GM12878 (cell line): ENCODE measurements at regions not wholly inside any gene's neighbourhood (a gene's known extent, or its start where the extent isn't known, plus 50 kb on each side); places are given as distances from the start of the nearest gene placed in this dataset.

Source experiments
- ATAC-seq: fragments of 200-7000 bp; cut with Tn5 transposase; 3 replicates; pipeline ENCODE4 v1.9.1; 2020; ENCODE audit warnings: mild to moderate bottlenecking, moderate library complexity
- BruUV-seq: library from RNA; stranded (reverse); fragments of 400-500 nt; replicated peaks from 2 replicates; lab custom pipeline; 2021; lab: Mats Ljungman, UMichigan
- CTCF ChIA-PET: fragments of 300-600 bp; sonication (Branson Sonifier 250); formaldehyde crosslinking; extraction: SDS; loops from one replicate; lab custom pipeline; 2021; ENCODE audit warnings: inconsistent platforms; lab: Yijun Ruan, JAX
- POLR2A ChIA-PET: fragments of 350-600 bp; formaldehyde crosslinking; extraction: SDS; loops from one replicate; lab custom pipeline; 2021; ENCODE audit warnings: inconsistent platforms; lab: Charles Lee
- RAD21 ChIA-PET: fragments of 300-600 bp; sonication (Branson Sonifier 250); formaldehyde crosslinking; loops from one replicate; lab custom pipeline; 2023; ENCODE audit warnings: antibody characterized with exemption; ENCODE audit not compliant: unreplicated experiment; lab: Charles Lee
- SMC1A ChIA-PET: fragments of 300-600 bp; sonication (Branson Sonifier 250); formaldehyde crosslinking; loops from one replicate; lab custom pipeline; 2023; ENCODE audit not compliant: unreplicated experiment, uncharacterized antibody; lab: Charles Lee
- DNase-seq: peaks from one replicate; pipeline ENCODE4 v3.0.0-alpha.2; 2011; ENCODE audit warnings: low read depth, low spot score
- FAIRE-seq: peaks from 3 replicates; lab custom pipeline; 2011; peaks lifted over from hg19 to GRCh38; lab: Jason Lieb, UNC
- H2AFZ ChIP-seq: 2 replicates; pipeline ENCODE4 v1.6.0; 2011; ENCODE audit warnings: low read depth, low read length, control low read depth; ENCODE audit not compliant: control insufficient read depth
- H3K27ac ChIP-seq: 2 replicates; pipeline ENCODE4 v1.5.1; 2011; ENCODE audit warnings: control low read depth; ENCODE audit not compliant: control insufficient read depth, insufficient read depth
- H3K27me3 ChIP-seq, 2 experiments: replicated peaks in 1 of 2; 2 replicates each; pipeline versions ENCODE4 v1.6.0 to v1.6.1; 2011; ENCODE audit warnings: low read length in 1 of 2; ENCODE audit not compliant: control insufficient read depth in 2 of 2, insufficient read depth in 2 of 2
- H3K36me3 ChIP-seq, 2 experiments: 2 replicates each; pipeline ENCODE4 v1.5.1; 2011; ENCODE audit warnings: low read length in 1 of 2; ENCODE audit not compliant: control insufficient read depth in 2 of 2, insufficient read depth in 2 of 2
- H3K4me1 ChIP-seq: 2 replicates; pipeline ENCODE4 v1.6.1; 2011; ENCODE audit warnings: mild to moderate bottlenecking, low read length, moderate library complexity, mixed read lengths; ENCODE audit not compliant: control insufficient read depth, insufficient read depth
- H3K4me2 ChIP-seq: 2 replicates; pipeline ENCODE4 v1.6.0; 2011; ENCODE audit warnings: control low read depth; ENCODE audit not compliant: control insufficient read depth, insufficient read depth
- H3K4me3 ChIP-seq: fragments of 200-600 bp; sonication (generic); 2 replicates; pipeline ENCODE4 v1.5.1; 2016
- H3K79me2 ChIP-seq: 2 replicates; pipeline ENCODE4 v1.6.0; 2011; ENCODE audit warnings: low read length; ENCODE audit not compliant: control insufficient read depth, insufficient read depth
- H3K9ac ChIP-seq: 2 replicates; pipeline ENCODE4 v1.8.0; 2011; ENCODE audit warnings: low read length, control low read depth, mixed read lengths; ENCODE audit not compliant: control insufficient read depth, insufficient read depth
- H3K9me3 ChIP-seq: replicated peaks from 3 replicates; pipeline ENCODE4 v1.5.1; 2011; ENCODE audit warnings: mild to moderate bottlenecking, low read length; ENCODE audit not compliant: control insufficient read depth, insufficient read depth
- H4K20me1 ChIP-seq: 2 replicates; pipeline ENCODE4 v1.6.0; 2011; ENCODE audit not compliant: control insufficient read depth, insufficient read depth
- ATF7 ChIP-seq: fragments of 450-650 bp; IDR thresholded peaks from 2 replicates; pipeline ENCODE4 v1.6.1; 2016; ENCODE audit warnings: low read depth, mild to moderate bottlenecking
- E2F8 ChIP-seq: fragments of 450-650 bp; IDR thresholded peaks from 2 replicates; pipeline ENCODE4 v1.6.1; 2018; ENCODE audit warnings: mild to moderate bottlenecking, low read depth, moderate library complexity; ENCODE audit not compliant: partially characterized antibody
- GATAD2B ChIP-seq: fragments of 450-650 bp; conservative IDR thresholded peaks from 2 replicates; pipeline ENCODE4 v1.6.1; 2017; ENCODE audit warnings: low read depth, mild to moderate bottlenecking, moderate library complexity
- KAT2A ChIP-seq: conservative IDR thresholded peaks from 2 replicates; pipeline ENCODE4 v1.6.1; 2011; ENCODE audit warnings: low read depth, low read length; ENCODE audit not compliant: control insufficient read depth
- MYC ChIP-seq: IDR thresholded peaks from 2 replicates; pipeline ENCODE4 v1.6.1; 2011; ENCODE audit warnings: mild to moderate bottlenecking, low read length, moderate library complexity, inconsistent platforms; ENCODE audit not compliant: insufficient read depth, insufficient replicate concordance, insufficient read length, severe bottlenecking
- NKRF ChIP-seq: fragments of 450-650 bp; conservative IDR thresholded peaks from 2 replicates; pipeline ENCODE4 v1.6.1; 2017; ENCODE audit warnings: mild to moderate bottlenecking, moderate library complexity
- POLR2A ChIP-seq: IDR thresholded peaks from 2 replicates; pipeline ENCODE4 v1.6.1; 2011; ENCODE audit warnings: low read depth, mild to moderate bottlenecking, low read length
- SMAD5 ChIP-seq: IDR thresholded peaks from 2 replicates; pipeline ENCODE4 v1.6.1; 2016; ENCODE audit warnings: antibody characterized with exemption, low read depth
- ZBTB40 ChIP-seq: fragments of 450-650 bp; IDR thresholded peaks from 2 replicates; pipeline ENCODE4 v1.6.1; 2016; ENCODE audit warnings: mild to moderate bottlenecking, moderate library complexity, borderline replicate concordance
- WGBS: methylation state at CpG from one replicate; pipeline ENCODE4 v1.1.6; 2016; ENCODE audit warnings: low lambda C conversion rate; ENCODE audit not compliant: insufficient replicate concordance, insufficient coverage; ENCODE audit errors: missing lambda C conversion rate; 5-methylcytosine and 5-hydroxymethylcytosine counted together
- in situ Hi-C: fragments of 300-500 bp; cut with MboI; formaldehyde crosslinking; loops from 9 replicates; pipeline ENCODE4 v1.14.3; 2018; ENCODE audit warnings: mixed read lengths
- intact Hi-C: fragments of 100-400 bp; cut with micrococcal nuclease; formaldehyde crosslinking; loops from one replicate; pipeline ENCODE4 v1.14.2; 2022; ENCODE audit not compliant: unreplicated experiment

DNA sequence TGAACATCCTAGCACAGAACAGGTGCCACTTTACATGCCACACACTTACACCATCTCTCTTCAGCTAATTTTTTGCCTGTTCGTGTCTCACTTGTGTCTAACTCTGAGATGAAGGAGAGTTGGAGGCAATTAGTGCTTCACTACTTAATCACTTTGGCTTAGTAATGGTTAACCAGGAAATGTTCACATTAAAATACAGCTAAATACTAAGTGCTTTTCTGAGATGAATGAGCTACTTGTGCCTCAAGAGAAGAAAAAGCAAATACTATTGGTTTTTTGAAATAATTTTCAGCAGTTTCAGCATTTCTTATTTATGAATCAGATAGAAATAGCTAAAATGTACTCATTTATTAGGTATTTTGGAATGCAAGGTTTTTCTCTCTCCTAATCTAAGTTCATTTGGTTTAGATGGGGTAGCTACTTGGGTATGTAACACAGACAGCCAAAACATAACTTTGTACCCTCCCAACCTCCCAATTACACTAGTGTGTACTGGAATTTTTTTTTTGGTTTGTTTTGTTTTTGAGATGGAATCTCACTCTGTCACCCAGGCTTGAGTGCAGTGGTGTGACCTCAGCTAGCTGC, 1474.1 kb upstream of the SEL1L start:
- no peak overlapping the region for H3K4me3 ChIP-seq
- ChIA-PET SMC1A (no interaction called here), RAD21 (no interaction called here), CTCF (interaction anchor here (0.6 kb wide), 1 partner anchor 454 kb away, joined by 3 read pairs; no protein-coding TSS in a partner anchor), POLR2A (no interaction called here)
- FAIRE-seq (no peak), ATAC-seq (no peak), DNase-seq (no peak)
- no peaks in the 10 kb centered on the region for H3K27me3 ChIP-seq
- TF ChIP-seq NKRF (no peak), MYC (no peak), SMAD5 (no peak), POLR2A (no peak), ZBTB40 (no peak), GATAD2B (no peak), E2F8 (no peak), ATF7 (no peak), KAT2A (no peak)
- H3K79me2 ChIP-seq: no peaks in the 10 kb centered on the region
- 29% methylated on average over 1 of the region's 1 CpG for WGBS
- H3K4me1 ChIP-seq: no peaks in the 10 kb centered on the region
- no peak overlapping the region for H3K9ac ChIP-seq
- H3K9me3 ChIP-seq: no peaks in the 10 kb centered on the region
- H4K20me1 ChIP-seq: no peaks in the 10 kb centered on the region
- H3K27ac ChIP-seq: no peak overlapping the region
- no peak overlapping the region for H3K4me2 ChIP-seq
- intact Hi-C loops: no loop called here
- in situ Hi-C loops: no loop called here
- no peak overlapping the region for H2AFZ ChIP-seq
- no TSS peak for BruUV-seq
- no peaks in the 10 kb centered on the region for H3K36me3 ChIP-seq
